Esophagus squamous epithelium (tissue), 4 donors: ENCODE measurements at regions not wholly inside any gene's neighbourhood (a gene's known extent, or its start where the extent isn't known, plus 50 kb on each side); places are given as distances from the start of the nearest gene placed in this dataset.
"Not testable (repeated sequence)": the region's sequence is repeated elsewhere in the genome, so short reads cannot be mapped to it uniquely, and the experiment has no call there.

Experiments used
- CTCF ChIP-seq, 6 experiments: fragments of 450-650 bp in 4 of 6; fragments of 200-600 bp in 2 of 6; sonication (generic) in 2 of 6; IDR thresholded peaks; one replicate each; pipeline ENCODE4 v1.5.1; 2016 to 2019; ENCODE audit warnings: antibody characterized with exemption in 6 of 6, mild to moderate bottlenecking in 4 of 6, moderate library complexity in 4 of 6
- POLR2A ChIP-seq, 4 donors: fragments of 450-650 bp; IDR thresholded peaks; one replicate each; pipeline ENCODE4 v1.6.1; 2017; ENCODE audit warnings: antibody characterized with exemption in 4 of 4, mild to moderate bottlenecking in 4 of 4, moderate library complexity in 3 of 4

- TF ChIP-seq CTCF, POLR2A (IDR thresholded peaks at IDR 0.05): not testable (repeated sequence)
These were observed 96.3 kb upstream of the TERB2 start for GRCh38 chr15:44860168-44860567.
